ENCODE measurements at regions not wholly inside any gene's neighbourhood (a gene's known extent, or its start where the extent isn't known, plus 50 kb on each side); places are given as distances from the start of the nearest gene placed in this dataset.

DNA sequence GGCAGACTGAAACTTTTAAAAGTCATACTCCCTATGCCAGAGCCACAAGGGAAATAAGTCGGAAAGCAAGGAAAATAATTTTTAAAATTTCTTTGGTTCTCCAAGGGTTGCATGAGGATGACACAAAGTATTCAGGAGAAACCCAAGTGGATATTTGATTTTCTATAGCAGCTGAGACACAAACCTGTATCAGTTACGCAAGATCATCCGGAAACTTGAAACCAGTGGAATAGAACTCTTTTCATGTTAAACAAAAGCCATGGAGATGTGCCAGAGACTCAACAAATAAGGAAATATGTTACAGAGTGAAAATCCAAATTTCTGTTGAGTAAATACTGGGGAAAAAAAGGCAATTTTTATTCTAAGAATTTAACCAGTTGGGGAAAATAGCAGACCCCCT is 294.7 kb downstream of the KIF2B start:
- no peak overlapping the region for H3K27ac ChIP-seq (ENCODE audit: low read length in 2 of 2)
- no peak for ATAC-seq (ENCODE audit: low read depth)
- no peaks in the 10 kb centered on the region for H3K4me1 Mint-ChIP-seq
- intact Hi-C loops (cut with micrococcal nuclease), result no loop called here
- H3K9me3 Mint-ChIP-seq (ENCODE audit: insufficient read depth), result peaks cover 2% of the 10 kb centered on the region
- no peaks in the 10 kb centered on the region for H3K27me3 ChIP-seq (replicated peaks in 1 of 4; ENCODE audit: control extremely low read depth in 1 of 4, control insufficient read depth in 3 of 4, insufficient read depth in 4 of 4, low read length in 3 of 4)
- CTCF ChIA-PET, result no interaction called here
- TF ChIP-seq, protein P1, sequence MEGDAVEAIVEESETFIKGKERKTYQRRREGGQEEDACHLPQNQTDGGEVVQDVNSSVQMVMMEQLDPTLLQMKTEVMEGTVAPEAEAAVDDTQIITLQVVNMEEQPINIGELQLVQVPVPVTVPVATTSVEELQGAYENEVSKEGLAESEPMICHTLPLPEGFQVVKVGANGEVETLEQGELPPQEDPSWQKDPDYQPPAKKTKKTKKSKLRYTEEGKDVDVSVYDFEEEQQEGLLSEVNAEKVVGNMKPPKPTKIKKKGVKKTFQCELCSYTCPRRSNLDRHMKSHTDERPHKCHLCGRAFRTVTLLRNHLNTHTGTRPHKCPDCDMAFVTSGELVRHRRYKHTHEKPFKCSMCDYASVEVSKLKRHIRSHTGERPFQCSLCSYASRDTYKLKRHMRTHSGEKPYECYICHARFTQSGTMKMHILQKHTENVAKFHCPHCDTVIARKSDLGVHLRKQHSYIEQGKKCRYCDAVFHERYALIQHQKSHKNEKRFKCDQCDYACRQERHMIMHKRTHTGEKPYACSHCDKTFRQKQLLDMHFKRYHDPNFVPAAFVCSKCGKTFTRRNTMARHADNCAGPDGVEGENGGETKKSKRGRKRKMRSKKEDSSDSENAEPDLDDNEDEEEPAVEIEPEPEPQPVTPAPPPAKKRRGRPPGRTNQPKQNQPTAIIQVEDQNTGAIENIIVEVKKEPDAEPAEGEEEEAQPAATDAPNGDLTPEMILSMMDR (IDR thresholded peaks at IDR 0.05), result no peak
- no peak for TF ChIP-seq EZH2 (IDR thresholded peaks at IDR 0.05; ENCODE audit: borderline replicate concordance, insufficient read depth, low read depth, low read length, poor library complexity, severe bottlenecking)
- no peak for DNase-seq
- H4K20me1 ChIP-seq (ENCODE audit: control insufficient read depth, insufficient read depth, low read length, poor library complexity, severe bottlenecking), result no peaks in the 10 kb centered on the region
- no peak overlapping the region for H2AFZ ChIP-seq (ENCODE audit: insufficient read depth, low read depth, low read length, poor library complexity, severe bottlenecking)
- POLR2A ChIA-PET, result no interaction called here
- no peaks in the 10 kb centered on the region for H3K79me2 ChIP-seq (ENCODE audit: control insufficient read depth, insufficient read depth, low read length)
- no peaks in the 10 kb centered on the region for H3K36me3 ChIP-seq (replicated peaks in 1 of 2; ENCODE audit: control extremely low read depth in 1 of 2, control insufficient read depth in 1 of 2, extremely low read depth in 1 of 2, insufficient read depth in 2 of 2, low read length in 1 of 2)
- H3K4me3 ChIP-seq (ENCODE audit: control extremely low read depth in 1 of 5, extremely low read depth in 1 of 5, insufficient read depth in 1 of 5, low read depth in 2 of 5, low read length in 4 of 5), result no peak overlapping the region
- WGBS (ENCODE audit: insufficient coverage), result no CpG with 5 or more reads among the region's 3 CpGs
- no peak overlapping the region for H3K27ac Mint-ChIP-seq
- no peak overlapping the region for H3K4me3 Mint-ChIP-seq
- H3K4me2 ChIP-seq (replicated peaks; ENCODE audit: low read depth, low read length, poor library complexity, severe bottlenecking), result no peak overlapping the region
- H3K9me3 ChIP-seq (ENCODE audit: control extremely low read depth in 1 of 3, control insufficient read depth in 2 of 3, insufficient read depth in 1 of 3, low read length in 2 of 3), result peaks cover 0 to 2% (median 0%) of the 10 kb centered on the region in 3 donors
- no peaks in the 10 kb centered on the region for H3K4me1 ChIP-seq (ENCODE audit: control insufficient read depth in 2 of 2, insufficient read depth in 2 of 2, low read length in 2 of 2)
- H3K9ac ChIP-seq (ENCODE audit: low read length), result no peak overlapping the region
- no peaks in the 10 kb centered on the region for H3K27me3 Mint-ChIP-seq

- no peak overlapping the region for H3K9ac ChIP-seq (ENCODE audit: low read length)
- POLR2A ChIA-PET, result no interaction called here
Observed at GRCh38 chr17:54124456-54124855, 301.7 kb downstream of the KIF2B start.

More at GRCh38 chr17:54124456-54124855, 301.7 kb downstream of the KIF2B start:
- H3K9me3 ChIP-seq (ENCODE audit: control extremely low read depth in 1 of 3, control insufficient read depth in 2 of 3, insufficient read depth in 1 of 3, low read length in 2 of 3), result peaks cover 0 to 10% (median 4%) of the 10 kb centered on the region in 3 donors
- Mint-ChIP-seq H3K27ac (no peak overlapping the region), H3K27me3 (no peaks in the 10 kb centered on the region), H3K4me1 (no peaks in the 10 kb centered on the region), H3K9me3 (ENCODE audit: insufficient read depth) (peaks cover 8% of the 10 kb centered on the region), H3K4me3 (no peak overlapping the region)
- no peak overlapping the region for H3K27ac ChIP-seq (ENCODE audit: low read length in 2 of 2)
- H3K27me3 ChIP-seq (replicated peaks in 1 of 4; ENCODE audit: control extremely low read depth in 1 of 4, control insufficient read depth in 3 of 4, insufficient read depth in 4 of 4, low read length in 3 of 4), result no peaks in the 10 kb centered on the region
- no peaks in the 10 kb centered on the region for H4K20me1 ChIP-seq (ENCODE audit: control insufficient read depth, insufficient read depth, low read length, poor library complexity, severe bottlenecking)
- H3K79me2 ChIP-seq (ENCODE audit: control insufficient read depth, insufficient read depth, low read length), result no peaks in the 10 kb centered on the region
- TF ChIP-seq, protein P1 (IDR thresholded peaks at IDR 0.05), result no peak
- no peak for TF ChIP-seq EZH2 (IDR thresholded peaks at IDR 0.05; ENCODE audit: borderline replicate concordance, insufficient read depth, low read depth, low read length, poor library complexity, severe bottlenecking)
- no peak for DNase-seq
- no peak overlapping the region for H3K4me2 ChIP-seq (replicated peaks; ENCODE audit: low read depth, low read length, poor library complexity, severe bottlenecking)
- WGBS (ENCODE audit: insufficient coverage), result no CpG with 5 or more reads among the region's 1 CpG
- intact Hi-C loops (cut with micrococcal nuclease), result no loop called here
- no peak for ATAC-seq (ENCODE audit: low read depth)
- H3K36me3 ChIP-seq (replicated peaks in 1 of 2; ENCODE audit: control extremely low read depth in 1 of 2, control insufficient read depth in 1 of 2, extremely low read depth in 1 of 2, insufficient read depth in 2 of 2, low read length in 1 of 2), result no peaks in the 10 kb centered on the region
- H3K4me1 ChIP-seq (ENCODE audit: control insufficient read depth in 2 of 2, insufficient read depth in 2 of 2, low read length in 2 of 2), result no peaks in the 10 kb centered on the region
- CTCF ChIA-PET, result no interaction called here
- no peak overlapping the region for H3K4me3 ChIP-seq (ENCODE audit: control extremely low read depth in 1 of 5, extremely low read depth in 1 of 5, insufficient read depth in 1 of 5, low read depth in 2 of 5, low read length in 4 of 5)
- no peak overlapping the region for H2AFZ ChIP-seq (ENCODE audit: insufficient read depth, low read depth, low read length, poor library complexity, severe bottlenecking)
